ENCODE measurements at regions not wholly inside any gene's neighbourhood (a gene's known extent, or its start where the extent isn't known, plus 50 kb on each side); places are given as distances from the start of the nearest gene placed in this dataset.

DNA sequence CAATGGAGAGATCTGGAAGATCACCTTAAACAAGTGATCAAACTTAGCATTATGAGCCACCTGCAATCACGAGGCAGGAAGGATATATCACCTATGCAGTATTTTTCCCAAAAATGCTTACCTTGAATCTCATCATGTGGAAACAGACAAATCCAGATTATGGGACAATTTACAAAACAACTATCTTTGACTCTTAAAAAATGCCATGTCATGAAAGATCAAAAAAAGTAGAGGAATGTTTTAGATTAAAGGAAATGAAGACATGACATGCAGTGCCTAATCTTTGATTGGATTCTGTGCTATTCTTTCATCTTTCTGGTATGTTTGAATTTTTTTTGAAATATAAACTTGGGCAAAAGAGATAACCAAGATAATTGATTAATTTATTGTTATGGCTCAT is 95.9 kb downstream of the KPNA2 start:
- TF ChIP-seq GATA2 (IDR thresholded peaks at IDR 0.05; ENCODE audit: low read depth, low read length): no peak
- no peak for TF ChIP-seq GATA3 (IDR thresholded peaks at IDR 0.05; ENCODE audit: low read depth, low read length)

Measured in SH-SY5Y (cell line).